Spleen (tissue), 11 donors: ENCODE measurements at regions not wholly inside any gene's neighbourhood (a gene's known extent, or its start where the extent isn't known, plus 50 kb on each side); places are given as distances from the start of the nearest gene placed in this dataset.

Experiments
- DNase-seq: peaks from one replicate; pipeline ENCODE4 v3.0.0-alpha.2; 2020
- H3K27ac ChIP-seq, 8 donors: fragments of 200-600 bp; sonication (generic) in 7 of 8; 1 replicate in 4 of 8; 2 replicates in 4 of 8; pipeline versions ENCODE4 v1.5.0 to v1.8.0; 2016 to 2021; ENCODE audit warnings: inconsistent platforms in 4 of 8, mild to moderate bottlenecking in 4 of 8, moderate library complexity in 1 of 8
- H3K27me3 ChIP-seq, 7 donors: fragments of 200-600 bp; sonication (generic) in 6 of 7; replicated peaks in 1 of 7; 1 replicate in 4 of 7; 2 replicates in 3 of 7; pipeline versions ENCODE4 v1.5.0 to v1.8.0; 2016 to 2021; ENCODE audit warnings: inconsistent platforms in 3 of 7, mild to moderate bottlenecking in 1 of 7
- H3K36me3 ChIP-seq, 6 donors: fragments of 200-600 bp; sonication (generic) in 5 of 6; 1 replicate in 4 of 6; 2 replicates in 2 of 6; pipeline versions ENCODE4 v1.5.0 to v1.8.0; 2016 to 2021; ENCODE audit warnings: inconsistent platforms in 2 of 6
- H3K4me1 ChIP-seq, 6 donors: fragments of 200-600 bp; sonication (generic) in 5 of 6; 1 replicate in 3 of 6; 2 replicates in 3 of 6; pipeline versions ENCODE4 v1.5.0 to v1.8.0; 2016 to 2021; ENCODE audit warnings: inconsistent platforms in 3 of 6
- H3K4me3 ChIP-seq, 8 donors: fragments of 200-600 bp; sonication (generic) in 7 of 8; 1 replicate in 4 of 8; 2 replicates in 4 of 8; pipeline versions ENCODE4 v1.5.0 to v1.8.0; 2016 to 2021; ENCODE audit warnings: inconsistent platforms in 4 of 8, mild to moderate bottlenecking in 4 of 8, moderate library complexity in 2 of 8
- H3K9me3 ChIP-seq, 8 donors: fragments of 200-600 bp; sonication (generic) in 7 of 8; 1 replicate in 4 of 8; 2 replicates in 4 of 8; pipeline versions ENCODE4 v1.5.0 to v1.8.0; 2016 to 2021; ENCODE audit warnings: inconsistent platforms in 4 of 8
- POLR2A ChIP-seq, 3 donors: fragments of 450-650 bp; IDR thresholded peaks; one replicate each; pipeline ENCODE4 v1.5.1; 2017; ENCODE audit warnings: antibody characterized with exemption in 3 of 3, mild to moderate bottlenecking in 1 of 3
- POLR2AphosphoS5 ChIP-seq, 3 donors: sonication (generic); formaldehyde crosslinking; IDR thresholded peaks; one replicate each; pipeline ENCODE4 v1.5.1; 2017; ENCODE audit warnings: antibody characterized with exemption in 3 of 3
- WGBS, 5 donors: extraction: QIAGEN DNeasy Blood & Tissue Kit in 3 of 5; methylation state at CpG; one replicate each; pipeline versions ENCODE4 v1.1.5 to v1.1.7; 2013 to 2018; 5-methylcytosine and 5-hydroxymethylcytosine counted together
- intact Hi-C: fragments of 100-400 bp; cut with DNase I; formaldehyde crosslinking; loops from one replicate; pipeline ENCODE4 v1.15.0; 2023; ENCODE audit warnings: low total_unique reads
- TF ChIP-seq, protein P1 (sequence below), 11 experiments: fragments of 200-600 bp in 7 of 11; fragments of 450-650 bp in 4 of 11; sonication (generic) in 4 of 11; IDR thresholded peaks in 8 of 11; conservative IDR thresholded peaks in 3 of 11; 1 replicate in 7 of 11; 2 replicates in 4 of 11; pipeline versions ENCODE4 v1.4.0 to v1.8.0; 2016 to 2021; ENCODE audit warnings: antibody characterized with exemption in 11 of 11, inconsistent platforms in 4 of 11, mild to moderate bottlenecking in 1 of 11
- donor health status: healthy with polysubstance abuse.
- donor health status: DM: no; HTN: no; CAD: no; lungs with moderate emphysema.
- donor health status: DM: no; HTN: no; CAD: no.
- donor health status: Bipolar disorder and iron deficiency.
- donor health status: healthy.
- donor health status: DM: no; HTN: no; CAD: no.
- donor health status: DM: yes; HTN: yes; CAD: no.

GRCh38 chr6:144928847-144929246 is 643.7 kb downstream of the UTRN start:
- intact Hi-C loops, result no loop called here
- no peaks in the 10 kb centered on the region for H3K4me1 ChIP-seq
- no peak for DNase-seq
- peaks cover 0 to 4% (median under 1%) of the 10 kb centered on the region in 8 donors for H3K9me3 ChIP-seq
- no peaks in the 10 kb centered on the region for H3K27me3 ChIP-seq
- TF ChIP-seq POLR2A (IDR thresholded peaks at IDR 0.05), result no peak
- TF ChIP-seq POLR2AphosphoS5 (IDR thresholded peaks at IDR 0.05), result no peak
- TF ChIP-seq, protein P1, sequence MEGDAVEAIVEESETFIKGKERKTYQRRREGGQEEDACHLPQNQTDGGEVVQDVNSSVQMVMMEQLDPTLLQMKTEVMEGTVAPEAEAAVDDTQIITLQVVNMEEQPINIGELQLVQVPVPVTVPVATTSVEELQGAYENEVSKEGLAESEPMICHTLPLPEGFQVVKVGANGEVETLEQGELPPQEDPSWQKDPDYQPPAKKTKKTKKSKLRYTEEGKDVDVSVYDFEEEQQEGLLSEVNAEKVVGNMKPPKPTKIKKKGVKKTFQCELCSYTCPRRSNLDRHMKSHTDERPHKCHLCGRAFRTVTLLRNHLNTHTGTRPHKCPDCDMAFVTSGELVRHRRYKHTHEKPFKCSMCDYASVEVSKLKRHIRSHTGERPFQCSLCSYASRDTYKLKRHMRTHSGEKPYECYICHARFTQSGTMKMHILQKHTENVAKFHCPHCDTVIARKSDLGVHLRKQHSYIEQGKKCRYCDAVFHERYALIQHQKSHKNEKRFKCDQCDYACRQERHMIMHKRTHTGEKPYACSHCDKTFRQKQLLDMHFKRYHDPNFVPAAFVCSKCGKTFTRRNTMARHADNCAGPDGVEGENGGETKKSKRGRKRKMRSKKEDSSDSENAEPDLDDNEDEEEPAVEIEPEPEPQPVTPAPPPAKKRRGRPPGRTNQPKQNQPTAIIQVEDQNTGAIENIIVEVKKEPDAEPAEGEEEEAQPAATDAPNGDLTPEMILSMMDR (IDR thresholded peaks at IDR 0.05 in 8 of 11, conservative IDR thresholded peaks at IDR 0.05 in 3 of 11), result no peak
- H3K4me3 ChIP-seq, result no peak overlapping the region
- no peaks in the 10 kb centered on the region for H3K36me3 ChIP-seq
- H3K27ac ChIP-seq, result no peak overlapping the region
- WGBS, 5 donors, result 82 to 92% (median 88%) methylated on average over 1 of the region's 1 CpG

GRCh38 chr6:144929262-144929661 is 644.1 kb downstream of the UTRN start:
- H3K4me1 ChIP-seq, result no peaks in the 10 kb centered on the region
- H3K9me3 ChIP-seq, result peaks cover 0 to 8% (median 5%) of the 10 kb centered on the region in 8 donors
- no peaks in the 10 kb centered on the region for H3K27me3 ChIP-seq
- TF ChIP-seq POLR2A (IDR thresholded peaks at IDR 0.05) (no peak), POLR2AphosphoS5 (IDR thresholded peaks at IDR 0.05) (no peak)
- TF ChIP-seq, protein P1 (IDR thresholded peaks at IDR 0.05 in 8 of 11, conservative IDR thresholded peaks at IDR 0.05 in 3 of 11), result no peak
- no peak for DNase-seq
- H3K36me3 ChIP-seq, result no peaks in the 10 kb centered on the region
- no peak overlapping the region for H3K27ac ChIP-seq
- no peak overlapping the region for H3K4me3 ChIP-seq
- WGBS, 5 donors, result 87 to 100% (median 91%) methylated on average over 1 of the region's 1 CpG
- intact Hi-C loops, result no loop called here

DNA sequence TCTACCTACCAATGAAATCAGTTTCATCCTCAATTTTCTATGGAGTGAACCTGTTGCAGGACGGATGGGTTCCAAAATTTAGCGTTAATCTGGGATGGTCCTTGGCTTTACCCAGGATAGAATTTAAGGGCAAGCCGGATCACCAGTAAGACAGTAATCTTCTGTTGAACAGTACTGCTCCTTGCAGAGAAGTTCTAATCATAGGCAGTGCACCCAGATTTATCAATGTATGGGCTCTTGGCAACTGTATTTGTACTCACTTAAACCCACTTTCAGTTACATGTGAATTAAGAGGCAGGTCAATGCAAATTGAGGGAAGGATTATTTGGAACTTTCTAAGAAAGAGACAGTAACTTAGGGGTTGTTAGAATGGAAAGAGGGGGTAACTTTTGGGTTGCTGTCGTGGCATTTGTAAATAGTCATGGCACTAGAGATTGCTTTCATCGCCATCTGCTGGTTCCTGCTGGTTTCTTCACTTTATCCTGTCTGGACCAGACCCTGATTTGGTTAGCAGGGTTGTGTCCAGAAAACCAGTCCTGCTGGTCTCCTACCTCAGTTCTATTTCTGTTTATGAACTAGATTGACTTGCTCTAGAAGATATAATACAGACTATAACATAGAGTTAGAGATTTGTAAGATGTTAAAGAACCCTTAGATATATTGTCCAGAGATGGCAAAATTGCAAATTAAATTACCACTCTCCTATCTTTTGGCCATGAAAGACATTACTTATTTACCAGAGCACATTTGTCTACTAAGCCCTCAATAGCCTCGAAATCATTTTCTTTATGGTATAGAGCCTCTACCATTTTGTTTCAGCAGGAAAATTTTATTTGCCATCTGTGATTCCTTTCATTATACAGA is 646.3 kb downstream of the UTRN start:
- TF ChIP-seq POLR2AphosphoS5 (IDR thresholded peaks at IDR 0.05), result no peak
- TF ChIP-seq, protein P1 (IDR thresholded peaks at IDR 0.05 in 8 of 11, conservative IDR thresholded peaks at IDR 0.05 in 3 of 11), result peak in 10 of 11 experiments; percentile 7 to 63 (median 48)
- no peak for DNase-seq
- 53 to 59% (median 54%) methylated on average over 6 of the region's 6 CpGs for WGBS, 5 donors
- H3K27me3 ChIP-seq, result no peaks in the 10 kb centered on the region
- no peak overlapping the region for H3K27ac ChIP-seq
- H3K4me1 ChIP-seq, result no peaks in the 10 kb centered on the region
- no peak overlapping the region for H3K4me3 ChIP-seq
- H3K9me3 ChIP-seq, result peaks cover 0 to 14% (median 11%) of the 10 kb centered on the region in 8 donors
- H3K36me3 ChIP-seq, result no peaks in the 10 kb centered on the region
- intact Hi-C loops, result loop anchor here (5.0 kb wide), 1 partner anchor 344 kb away; no protein-coding TSS in a partner anchor

DNA sequence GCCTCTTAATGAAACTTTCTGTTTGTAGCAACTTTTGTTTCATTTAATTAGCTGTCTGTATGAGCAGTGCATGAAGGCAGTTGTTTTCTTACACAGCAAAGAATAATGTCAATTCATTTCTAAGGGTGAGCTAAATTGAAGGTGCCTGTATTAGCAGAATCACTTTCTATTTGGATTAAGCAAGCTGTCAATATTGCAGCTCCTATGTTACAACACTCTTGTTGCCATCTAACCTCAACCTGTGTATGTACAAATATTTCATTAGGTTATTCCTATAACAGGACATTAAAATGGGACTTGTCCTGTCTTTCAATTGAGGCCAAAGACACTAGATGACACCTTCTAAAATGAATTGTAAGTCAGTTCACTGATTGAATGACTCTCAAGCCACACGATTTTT is 647.5 kb downstream of the UTRN start:
- H3K9me3 ChIP-seq, result peaks cover 0 to 14% (median 11%) of the 10 kb centered on the region in 8 donors
- H3K27me3 ChIP-seq, result no peaks in the 10 kb centered on the region
- H3K36me3 ChIP-seq, result no peaks in the 10 kb centered on the region
- H3K27ac ChIP-seq, result no peak overlapping the region
- intact Hi-C loops, result loop anchor here (5.0 kb wide), 1 partner anchor 345 kb away; no protein-coding TSS in a partner anchor
- H3K4me3 ChIP-seq, result no peak overlapping the region
- no peaks in the 10 kb centered on the region for H3K4me1 ChIP-seq
- WGBS, 5 donors, result 78 to 87% (median 82%) methylated on average over 1 of the region's 1 CpG
- TF ChIP-seq POLR2AphosphoS5 (IDR thresholded peaks at IDR 0.05), result no peak
- TF ChIP-seq POLR2A (IDR thresholded peaks at IDR 0.05), result no peak
- TF ChIP-seq, protein P1 (IDR thresholded peaks at IDR 0.05 in 8 of 11, conservative IDR thresholded peaks at IDR 0.05 in 3 of 11), result no peak
- no peak for DNase-seq
